PFSK-1 (cell line): ENCODE measurements at regions not wholly inside any gene's neighbourhood (a gene's known extent, or its start where the extent isn't known, plus 50 kb on each side); places are given as distances from the start of the nearest gene placed in this dataset.

Experiments
- FOXP2 ChIP-seq: optimal IDR thresholded peaks from 2 replicates; pipeline ENCODE3; 2011; ENCODE audit warnings: borderline replicate concordance, control low read depth, inconsistent platforms; ENCODE audit not compliant: insufficient read depth; ENCODE audit errors: extremely low read length, extremely low read depth
- POLR2AphosphoS5 ChIP-seq: IDR thresholded peaks from 2 replicates; pipeline ENCODE4 v1.6.1; 2012; ENCODE audit warnings: low read depth, mild to moderate bottlenecking, control low read depth, low read length, moderate library complexity
- SIN3A ChIP-seq: IDR thresholded peaks from 2 replicates; pipeline ENCODE4 v1.6.1; 2012; ENCODE audit warnings: mild to moderate bottlenecking, low read length, moderate library complexity, borderline replicate concordance; ENCODE audit not compliant: insufficient read depth
- TAF1 ChIP-seq: IDR thresholded peaks from 2 replicates; pipeline ENCODE4 v1.6.1; 2012; ENCODE audit warnings: low read length, control low read depth, borderline replicate concordance; ENCODE audit not compliant: insufficient read depth
- TF ChIP-seq, protein P1 (sequence below), 2 experiments: IDR thresholded peaks; 2 replicates each; pipeline versions ENCODE4 v1.6.1 to v1.8.0; 2011 to 2012; ENCODE audit warnings: low read depth in 2 of 2, low read length in 2 of 2, control low read depth in 1 of 2, inconsistent platforms in 1 of 2, mild to moderate bottlenecking in 1 of 2, moderate library complexity in 1 of 2; ENCODE audit not compliant: insufficient read depth in 1 of 2

DNA sequence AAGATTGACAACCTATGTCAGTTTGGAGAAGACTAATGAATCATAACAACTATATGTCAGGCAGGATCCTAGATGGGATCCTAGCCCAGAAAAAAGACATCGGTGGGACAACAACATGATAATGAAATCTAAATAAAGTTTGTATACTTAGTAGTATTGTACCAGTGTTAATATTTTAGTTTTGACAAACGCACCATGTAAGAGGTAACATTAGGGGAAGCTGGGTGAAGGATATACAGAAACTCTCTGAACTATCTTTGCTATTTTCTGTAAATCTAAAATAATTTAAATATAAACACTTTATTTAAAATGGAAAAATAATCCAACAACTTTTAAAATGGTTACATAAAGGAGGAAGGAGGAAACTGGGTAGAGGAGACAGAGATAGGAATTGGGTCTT is 105.6 kb upstream of the AP1S2 start:
- TF ChIP-seq, protein P1, sequence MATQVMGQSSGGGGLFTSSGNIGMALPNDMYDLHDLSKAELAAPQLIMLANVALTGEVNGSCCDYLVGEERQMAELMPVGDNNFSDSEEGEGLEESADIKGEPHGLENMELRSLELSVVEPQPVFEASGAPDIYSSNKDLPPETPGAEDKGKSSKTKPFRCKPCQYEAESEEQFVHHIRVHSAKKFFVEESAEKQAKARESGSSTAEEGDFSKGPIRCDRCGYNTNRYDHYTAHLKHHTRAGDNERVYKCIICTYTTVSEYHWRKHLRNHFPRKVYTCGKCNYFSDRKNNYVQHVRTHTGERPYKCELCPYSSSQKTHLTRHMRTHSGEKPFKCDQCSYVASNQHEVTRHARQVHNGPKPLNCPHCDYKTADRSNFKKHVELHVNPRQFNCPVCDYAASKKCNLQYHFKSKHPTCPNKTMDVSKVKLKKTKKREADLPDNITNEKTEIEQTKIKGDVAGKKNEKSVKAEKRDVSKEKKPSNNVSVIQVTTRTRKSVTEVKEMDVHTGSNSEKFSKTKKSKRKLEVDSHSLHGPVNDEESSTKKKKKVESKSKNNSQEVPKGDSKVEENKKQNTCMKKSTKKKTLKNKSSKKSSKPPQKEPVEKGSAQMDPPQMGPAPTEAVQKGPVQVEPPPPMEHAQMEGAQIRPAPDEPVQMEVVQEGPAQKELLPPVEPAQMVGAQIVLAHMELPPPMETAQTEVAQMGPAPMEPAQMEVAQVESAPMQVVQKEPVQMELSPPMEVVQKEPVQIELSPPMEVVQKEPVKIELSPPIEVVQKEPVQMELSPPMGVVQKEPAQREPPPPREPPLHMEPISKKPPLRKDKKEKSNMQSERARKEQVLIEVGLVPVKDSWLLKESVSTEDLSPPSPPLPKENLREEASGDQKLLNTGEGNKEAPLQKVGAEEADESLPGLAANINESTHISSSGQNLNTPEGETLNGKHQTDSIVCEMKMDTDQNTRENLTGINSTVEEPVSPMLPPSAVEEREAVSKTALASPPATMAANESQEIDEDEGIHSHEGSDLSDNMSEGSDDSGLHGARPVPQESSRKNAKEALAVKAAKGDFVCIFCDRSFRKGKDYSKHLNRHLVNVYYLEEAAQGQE (IDR thresholded peaks at IDR 0.05; ENCODE audit: insufficient read depth in 1 of 2, low read depth in 2 of 2, low read length in 2 of 2) = no peak
- no peak for TF ChIP-seq FOXP2
- no peak for TF ChIP-seq SIN3A
- TF ChIP-seq POLR2AphosphoS5 = no peak
- no peak for TF ChIP-seq TAF1

DNA sequence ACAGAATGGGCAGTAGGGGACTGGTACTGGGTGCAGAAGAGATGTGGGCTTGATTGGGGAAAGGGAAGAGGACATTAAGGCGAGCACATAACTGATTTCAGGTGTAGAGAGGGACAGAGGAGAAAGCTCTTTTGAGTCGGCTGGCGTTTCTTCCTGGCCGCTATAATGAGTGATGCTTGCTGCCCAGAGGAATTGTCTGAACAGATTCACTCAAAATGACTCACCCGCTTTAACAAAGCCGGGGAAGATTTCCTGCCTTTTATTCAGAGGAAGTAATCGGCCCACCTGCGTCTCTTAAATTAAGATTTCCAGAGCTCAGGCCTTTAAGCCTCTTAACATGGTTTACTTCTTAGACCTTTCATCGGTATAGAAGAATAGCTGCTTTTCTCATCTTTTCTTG is 102.1 kb upstream of the AP1S2 start:
- TF ChIP-seq SIN3A = no peak
- no peak for TF ChIP-seq POLR2AphosphoS5
- no peak for TF ChIP-seq FOXP2
- no peak for TF ChIP-seq TAF1
- TF ChIP-seq, protein P1 (IDR thresholded peaks at IDR 0.05; ENCODE audit: insufficient read depth in 1 of 2, low read depth in 2 of 2, low read length in 2 of 2) = no peak

DNA sequence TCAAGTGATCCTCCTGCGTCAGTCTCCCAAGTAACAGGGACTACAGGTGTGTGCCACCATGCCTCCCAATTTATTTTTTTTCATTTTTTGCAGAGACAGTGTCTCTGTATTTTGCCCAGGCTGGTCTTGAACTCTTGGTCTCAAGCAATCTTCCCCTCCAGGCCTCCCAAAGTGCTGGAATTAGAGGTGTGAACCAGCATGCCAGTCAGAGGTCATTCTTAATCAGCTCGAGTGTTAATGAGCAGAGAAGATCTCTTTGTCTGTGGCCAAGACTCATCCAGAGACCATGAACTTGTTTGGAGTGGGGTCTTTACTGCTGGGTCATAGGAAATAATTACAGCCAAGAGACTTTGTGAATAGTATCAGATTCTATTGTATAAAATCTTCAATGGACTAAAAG is 99.2 kb upstream of the AP1S2 start:
- TF ChIP-seq SIN3A = no peak
- TF ChIP-seq POLR2AphosphoS5 = no peak
- no peak for TF ChIP-seq FOXP2
- TF ChIP-seq, protein P1 (IDR thresholded peaks at IDR 0.05; ENCODE audit: insufficient read depth in 1 of 2, low read depth in 2 of 2, low read length in 2 of 2) = no peak

DNA sequence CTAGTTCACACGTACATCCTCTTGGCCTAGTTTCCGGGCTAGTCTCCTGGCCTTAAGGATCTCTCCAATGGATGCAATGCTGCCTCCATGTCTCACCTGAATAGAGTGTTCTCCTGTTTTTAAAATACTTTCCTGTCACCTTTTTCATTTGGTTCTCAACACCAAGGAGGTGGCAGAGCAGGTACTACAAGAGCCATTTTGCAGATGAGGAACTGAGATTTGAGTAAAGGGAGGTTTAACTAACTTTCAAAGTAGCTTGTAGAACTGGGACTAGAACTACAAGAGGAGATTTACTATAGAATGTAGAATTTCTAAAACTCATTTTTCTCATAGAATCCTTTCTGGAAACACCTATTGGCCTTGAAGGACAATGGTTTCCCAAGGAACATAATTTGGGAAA is 97.6 kb upstream of the AP1S2 start:
- TF ChIP-seq FOXP2 (no peak), TAF1 (no peak)

DNA sequence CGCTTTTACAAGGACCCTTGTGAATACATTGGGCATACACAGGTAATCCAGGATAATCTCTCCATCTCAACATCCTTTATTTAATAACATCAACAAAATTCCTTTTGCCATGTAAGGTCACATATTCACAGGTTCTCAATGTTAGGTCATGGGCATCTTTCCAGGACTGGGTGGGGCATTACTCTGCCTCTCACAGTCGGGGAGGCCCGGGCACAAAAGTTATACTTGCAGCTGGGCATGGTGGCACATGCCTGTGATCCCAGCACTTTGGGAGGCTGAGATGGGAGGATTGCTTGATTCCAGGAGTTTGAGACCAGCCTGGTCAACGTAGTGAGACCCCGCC is 93.7 kb upstream of the AP1S2 start:
- no peak for TF ChIP-seq SIN3A
- TF ChIP-seq FOXP2 = no peak
- TF ChIP-seq, protein P1 (IDR thresholded peaks at IDR 0.05; ENCODE audit: insufficient read depth in 1 of 2, low read depth in 2 of 2, low read length in 2 of 2) = no peak
- no peak for TF ChIP-seq TAF1
- TF ChIP-seq POLR2AphosphoS5 = no peak
